GM12878 (cell line): ENCODE measurements at regions not wholly inside any gene's neighbourhood (a gene's known extent, or its start where the extent isn't known, plus 50 kb on each side); places are given as distances from the start of the nearest gene placed in this dataset.

ENCODE experiments used
- ATAC-seq: fragments of 200-7000 bp; cut with Tn5 transposase; 3 replicates; pipeline ENCODE4 v1.9.1; 2020; ENCODE audit warnings: mild to moderate bottlenecking, moderate library complexity
- BruUV-seq: library from RNA; stranded (reverse); fragments of 400-500 nt; replicated peaks from 2 replicates; lab custom pipeline; 2021; lab: Mats Ljungman, UMichigan
- CTCF ChIA-PET: fragments of 300-600 bp; sonication (Branson Sonifier 250); formaldehyde crosslinking; extraction: SDS; loops from one replicate; lab custom pipeline; 2021; ENCODE audit warnings: inconsistent platforms; lab: Yijun Ruan, JAX
- POLR2A ChIA-PET: fragments of 350-600 bp; formaldehyde crosslinking; extraction: SDS; loops from one replicate; lab custom pipeline; 2021; ENCODE audit warnings: inconsistent platforms; lab: Charles Lee
- RAD21 ChIA-PET: fragments of 300-600 bp; sonication (Branson Sonifier 250); formaldehyde crosslinking; loops from one replicate; lab custom pipeline; 2023; ENCODE audit warnings: antibody characterized with exemption; ENCODE audit not compliant: unreplicated experiment; lab: Charles Lee
- SMC1A ChIA-PET: fragments of 300-600 bp; sonication (Branson Sonifier 250); formaldehyde crosslinking; loops from one replicate; lab custom pipeline; 2023; ENCODE audit not compliant: unreplicated experiment, uncharacterized antibody; lab: Charles Lee
- DNase-seq: peaks from one replicate; pipeline ENCODE4 v3.0.0-alpha.2; 2011; ENCODE audit warnings: low read depth, low spot score
- FAIRE-seq: peaks from 3 replicates; lab custom pipeline; 2011; peaks lifted over from hg19 to GRCh38; lab: Jason Lieb, UNC
- H2AFZ ChIP-seq: 2 replicates; pipeline ENCODE4 v1.6.0; 2011; ENCODE audit warnings: low read depth, low read length, control low read depth; ENCODE audit not compliant: control insufficient read depth
- H3K27ac ChIP-seq: 2 replicates; pipeline ENCODE4 v1.5.1; 2011; ENCODE audit warnings: control low read depth; ENCODE audit not compliant: control insufficient read depth, insufficient read depth
- H3K27me3 ChIP-seq, 2 experiments: replicated peaks in 1 of 2; 2 replicates each; pipeline versions ENCODE4 v1.6.0 to v1.6.1; 2011; ENCODE audit warnings: low read length in 1 of 2; ENCODE audit not compliant: control insufficient read depth in 2 of 2, insufficient read depth in 2 of 2
- H3K36me3 ChIP-seq, 2 experiments: 2 replicates each; pipeline ENCODE4 v1.5.1; 2011; ENCODE audit warnings: low read length in 1 of 2; ENCODE audit not compliant: control insufficient read depth in 2 of 2, insufficient read depth in 2 of 2
- H3K4me1 ChIP-seq: 2 replicates; pipeline ENCODE4 v1.6.1; 2011; ENCODE audit warnings: mild to moderate bottlenecking, low read length, moderate library complexity, mixed read lengths; ENCODE audit not compliant: control insufficient read depth, insufficient read depth
- H3K4me2 ChIP-seq: 2 replicates; pipeline ENCODE4 v1.6.0; 2011; ENCODE audit warnings: control low read depth; ENCODE audit not compliant: control insufficient read depth, insufficient read depth
- H3K4me3 ChIP-seq: fragments of 200-600 bp; sonication (generic); 2 replicates; pipeline ENCODE4 v1.5.1; 2016
- H3K79me2 ChIP-seq: 2 replicates; pipeline ENCODE4 v1.6.0; 2011; ENCODE audit warnings: low read length; ENCODE audit not compliant: control insufficient read depth, insufficient read depth
- H3K9ac ChIP-seq: 2 replicates; pipeline ENCODE4 v1.8.0; 2011; ENCODE audit warnings: low read length, control low read depth, mixed read lengths; ENCODE audit not compliant: control insufficient read depth, insufficient read depth
- H3K9me3 ChIP-seq: replicated peaks from 3 replicates; pipeline ENCODE4 v1.5.1; 2011; ENCODE audit warnings: mild to moderate bottlenecking, low read length; ENCODE audit not compliant: control insufficient read depth, insufficient read depth
- H4K20me1 ChIP-seq: 2 replicates; pipeline ENCODE4 v1.6.0; 2011; ENCODE audit not compliant: control insufficient read depth, insufficient read depth
- CBX3 ChIP-seq: fragments of 200-600 bp; sonication (generic); IDR thresholded peaks from 2 replicates; pipeline ENCODE4 v1.6.1; 2016; ENCODE audit warnings: low read depth, borderline replicate concordance
- CHD2 ChIP-seq: IDR thresholded peaks from 2 replicates; pipeline ENCODE4 v1.6.1; 2011; ENCODE audit warnings: low read depth, low read length, improper control_type of control experiment, borderline replicate concordance
- E4F1 ChIP-seq: fragments of 450-650 bp; IDR thresholded peaks from 2 replicates; pipeline ENCODE4 v1.6.1; 2018; ENCODE audit warnings: borderline replicate concordance, mild to moderate bottlenecking; ENCODE audit not compliant: partially characterized antibody
- GABPA ChIP-seq: IDR thresholded peaks from 2 replicates; pipeline ENCODE4 v1.6.1; 2014; ENCODE audit warnings: antibody characterized with exemption, low read depth, mild to moderate bottlenecking, inconsistent platforms
- IKZF2 ChIP-seq, 2 experiments: fragments of 450-650 bp; IDR thresholded peaks; 2 replicates each; pipeline ENCODE4 v1.6.1; 2017; ENCODE audit warnings: mild to moderate bottlenecking in 2 of 2, moderate library complexity in 2 of 2
- JUNB ChIP-seq: IDR thresholded peaks from 2 replicates; pipeline ENCODE4 v1.6.1; 2016; ENCODE audit warnings: antibody characterized with exemption, mild to moderate bottlenecking
- KDM1A ChIP-seq: fragments of 200-600 bp; sonication (generic); IDR thresholded peaks from 2 replicates; pipeline ENCODE4 v1.6.1; 2016; ENCODE audit warnings: borderline replicate concordance
- MAX ChIP-seq: IDR thresholded peaks from 2 replicates; pipeline ENCODE4 v1.6.1; 2012; ENCODE audit warnings: low read depth, low read length, improper control_type of control experiment
- RAD21 ChIP-seq: IDR thresholded peaks from 2 replicates; pipeline ENCODE4 v1.6.1; 2011; ENCODE audit warnings: mild to moderate bottlenecking, low read depth, low read length, moderate library complexity; ENCODE audit not compliant: insufficient read depth
- RELA ChIP-seq: fragments of 450-650 bp; IDR thresholded peaks from 2 replicates; pipeline ENCODE4 v1.8.0; 2014; ENCODE audit warnings: borderline replicate concordance; ENCODE audit not compliant: partially characterized antibody
- TBL1XR1 ChIP-seq: IDR thresholded peaks from 2 replicates; pipeline ENCODE4 v1.6.1; 2012; ENCODE audit warnings: low read depth, low read length, improper control_type of control experiment
- YBX1 ChIP-seq: fragments of 450-650 bp; IDR thresholded peaks from 2 replicates; pipeline ENCODE4 v1.6.1; 2016; ENCODE audit warnings: antibody characterized with exemption
- WGBS: methylation state at CpG from one replicate; pipeline ENCODE4 v1.1.6; 2016; ENCODE audit warnings: low lambda C conversion rate; ENCODE audit not compliant: insufficient replicate concordance, insufficient coverage; ENCODE audit errors: missing lambda C conversion rate; 5-methylcytosine and 5-hydroxymethylcytosine counted together
- in situ Hi-C: fragments of 300-500 bp; cut with MboI; formaldehyde crosslinking; loops from 9 replicates; pipeline ENCODE4 v1.14.3; 2018; ENCODE audit warnings: mixed read lengths
- intact Hi-C: fragments of 100-400 bp; cut with micrococcal nuclease; formaldehyde crosslinking; loops from one replicate; pipeline ENCODE4 v1.14.2; 2022; ENCODE audit not compliant: unreplicated experiment
- TF ChIP-seq, protein P1 (sequence below): fragments of 450-650 bp; IDR thresholded peaks from 2 replicates; pipeline ENCODE4 v1.6.1; 2016; ENCODE audit warnings: mild to moderate bottlenecking

GRCh38 chr6:165991341-165991740, 176.3 kb downstream of the TBXT start:
- no peak for ATAC-seq

More at GRCh38 chr6:165991341-165991740, 176.3 kb downstream of the TBXT start:
- Histone ChIP-seq H3K4me1 (no peaks in the 10 kb centered on the region), H3K27ac (no peak overlapping the region), H2AFZ (no peak overlapping the region), H4K20me1 (no peaks in the 10 kb centered on the region), H3K9ac (no peak overlapping the region), H3K27me3 (peaks cover 7 to 8% of the 10 kb centered on the region in 2 experiments; a peak in 3 of 4 replicates), H3K4me2 (no peak overlapping the region), H3K36me3 (no peaks in the 10 kb centered on the region), H3K79me2 (no peaks in the 10 kb centered on the region), H3K9me3 (no peaks in the 10 kb centered on the region), H3K4me3 (no peak overlapping the region)
- intact Hi-C loops = no loop called here
- 27% methylated on average over 14 of the region's 14 CpGs for WGBS
- ChIA-PET SMC1A (no interaction called here), POLR2A (no interaction called here), CTCF (no interaction called here), RAD21 (no interaction called here)
- no peak for TF ChIP-seq CHD2
- no peak for TF ChIP-seq KDM1A
- no peak for TF ChIP-seq E4F1
- TF ChIP-seq YBX1 = no peak
- no peak for TF ChIP-seq CBX3
- no peak for TF ChIP-seq JUNB
- no peak for TF ChIP-seq RAD21
- TF ChIP-seq, protein P1, sequence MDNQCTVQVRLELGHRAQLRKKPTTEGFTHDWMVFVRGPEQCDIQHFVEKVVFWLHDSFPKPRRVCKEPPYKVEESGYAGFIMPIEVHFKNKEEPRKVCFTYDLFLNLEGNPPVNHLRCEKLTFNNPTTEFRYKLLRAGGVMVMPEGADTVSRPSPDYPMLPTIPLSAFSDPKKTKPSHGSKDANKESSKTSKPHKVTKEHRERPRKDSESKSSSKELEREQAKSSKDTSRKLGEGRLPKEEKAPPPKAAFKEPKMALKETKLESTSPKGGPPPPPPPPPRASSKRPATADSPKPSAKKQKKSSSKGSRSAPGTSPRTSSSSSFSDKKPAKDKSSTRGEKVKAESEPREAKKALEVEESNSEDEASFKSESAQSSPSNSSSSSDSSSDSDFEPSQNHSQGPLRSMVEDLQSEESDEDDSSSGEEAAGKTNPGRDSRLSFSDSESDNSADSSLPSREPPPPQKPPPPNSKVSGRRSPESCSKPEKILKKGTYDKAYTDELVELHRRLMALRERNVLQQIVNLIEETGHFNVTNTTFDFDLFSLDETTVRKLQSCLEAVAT = no peak
- TF ChIP-seq TBL1XR1 = no peak
- no peak for TF ChIP-seq MAX
- no peak for TF ChIP-seq GABPA
- TF ChIP-seq RELA = no peak
- TF ChIP-seq IKZF2 (IDR thresholded peaks at IDR 0.05) = no peak
- FAIRE-seq = no peak
- DNase-seq = no peak
- no TSS peak for BruUV-seq
- in situ Hi-C loops = no loop called here
